ENCODE measurements at regions not wholly inside any gene's neighbourhood (a gene's known extent, or its start where the extent isn't known, plus 50 kb on each side); places are given as distances from the start of the nearest gene placed in this dataset.

GRCh38 chr6:76222189-76222588 is 149.7 kb upstream of the IMPG1 start:
- no peak overlapping the region for H3K27ac Mint-ChIP-seq
- POLR2A ChIA-PET = no interaction called here
- Histone ChIP-seq H3K27me3 (replicated peaks in 1 of 2; ENCODE audit: control insufficient read depth in 2 of 2, extremely low read depth in 1 of 2, insufficient read depth in 2 of 2, low read length in 1 of 2) (no peaks in the 10 kb centered on the region), H3K27ac (ENCODE audit: low read length) (no peak overlapping the region), H3K36me3 (ENCODE audit: control insufficient read depth in 2 of 2, extremely low read depth in 1 of 2, insufficient read depth in 1 of 2, low read length in 1 of 2) (no peaks in the 10 kb centered on the region), H3K9me3 (no peaks in the 10 kb centered on the region), H3K4me1 (ENCODE audit: control insufficient read depth in 1 of 2, extremely low read depth in 1 of 2, insufficient read depth in 2 of 2, low read length in 2 of 2) (no peaks in the 10 kb centered on the region), H3K4me3 (ENCODE audit: control insufficient read depth in 1 of 2, extremely low read depth in 1 of 2, low read length in 1 of 2) (no peak overlapping the region)
- no peaks in the 10 kb centered on the region for H3K4me1 Mint-ChIP-seq
- H3K9me3 Mint-ChIP-seq = peaks cover 4 to 15% (median 8%) of the 10 kb centered on the region in 3 donors
- no CpG with 5 or more reads among the region's 2 CpGs for WGBS (ENCODE audit: insufficient coverage)
- no peak overlapping the region for H3K4me3 Mint-ChIP-seq
- CTCF ChIA-PET = no interaction called here
- no peaks in the 10 kb centered on the region for H3K27me3 Mint-ChIP-seq
- DNase-seq = no peak
- H3K36me3 Mint-ChIP-seq = no peaks in the 10 kb centered on the region
- ATAC-seq (replicated peaks in 1 of 4) = no peak

GRCh38 chr6:76221525-76221924 is 149.1 kb upstream of the IMPG1 start:
- H3K36me3 ChIP-seq (ENCODE audit: control insufficient read depth in 2 of 2, extremely low read depth in 1 of 2, insufficient read depth in 1 of 2, low read length in 1 of 2) = no peaks in the 10 kb centered on the region
- peaks cover 4 to 15% (median 8%) of the 10 kb centered on the region in 3 donors for H3K9me3 Mint-ChIP-seq
- no peak overlapping the region for H3K4me3 Mint-ChIP-seq
- H3K36me3 Mint-ChIP-seq = no peaks in the 10 kb centered on the region
- ATAC-seq (replicated peaks in 1 of 4) (no peak), DNase-seq (no peak)
- no peaks in the 10 kb centered on the region for H3K4me1 Mint-ChIP-seq
- H3K27me3 ChIP-seq (replicated peaks in 1 of 2; ENCODE audit: control insufficient read depth in 2 of 2, extremely low read depth in 1 of 2, insufficient read depth in 2 of 2, low read length in 1 of 2) = no peaks in the 10 kb centered on the region
- no peak overlapping the region for H3K27ac ChIP-seq (ENCODE audit: low read length)
- ChIA-PET CTCF (no interaction called here), POLR2A (no interaction called here)
- no peak overlapping the region for H3K4me3 ChIP-seq (ENCODE audit: control insufficient read depth in 1 of 2, extremely low read depth in 1 of 2, low read length in 1 of 2)
- H3K9me3 ChIP-seq = no peaks in the 10 kb centered on the region
- no peaks in the 10 kb centered on the region for H3K4me1 ChIP-seq (ENCODE audit: control insufficient read depth in 1 of 2, extremely low read depth in 1 of 2, insufficient read depth in 2 of 2, low read length in 2 of 2)
- H3K27me3 Mint-ChIP-seq = no peaks in the 10 kb centered on the region
- no peak overlapping the region for H3K27ac Mint-ChIP-seq
- WGBS (ENCODE audit: insufficient coverage) = no CpG with 5 or more reads among the region's 1 CpG

GRCh38 chr6:76220805-76221204 is 148.3 kb upstream of the IMPG1 start:
- Mint-ChIP-seq H3K9me3 (peaks cover 1 to 15% (median 6%) of the 10 kb centered on the region in 3 donors), H3K4me3 (no peak overlapping the region), H3K27me3 (no peaks in the 10 kb centered on the region), H3K27ac (no peak overlapping the region), H3K4me1 (no peaks in the 10 kb centered on the region), H3K36me3 (no peaks in the 10 kb centered on the region)
- ChIA-PET CTCF (no interaction called here), POLR2A (no interaction called here)
- Histone ChIP-seq H3K9me3 (no peaks in the 10 kb centered on the region), H3K4me1 (ENCODE audit: control insufficient read depth in 1 of 2, extremely low read depth in 1 of 2, insufficient read depth in 2 of 2, low read length in 2 of 2) (no peaks in the 10 kb centered on the region), H3K4me3 (ENCODE audit: control insufficient read depth in 1 of 2, extremely low read depth in 1 of 2, low read length in 1 of 2) (no peak overlapping the region), H3K27me3 (replicated peaks in 1 of 2; ENCODE audit: control insufficient read depth in 2 of 2, extremely low read depth in 1 of 2, insufficient read depth in 2 of 2, low read length in 1 of 2) (no peaks in the 10 kb centered on the region), H3K36me3 (ENCODE audit: control insufficient read depth in 2 of 2, extremely low read depth in 1 of 2, insufficient read depth in 1 of 2, low read length in 1 of 2) (no peaks in the 10 kb centered on the region), H3K27ac (ENCODE audit: low read length) (no peak overlapping the region)
- no peak for DNase-seq
- WGBS (ENCODE audit: insufficient coverage) = no CpG with 5 or more reads among the region's 3 CpGs
- ATAC-seq (replicated peaks in 1 of 4) = no peak

GRCh38 chr6:76217606-76218005 is 145.1 kb upstream of the IMPG1 start:
- no peak overlapping the region for H3K27ac Mint-ChIP-seq
- Histone ChIP-seq H3K27ac (ENCODE audit: low read length) (no peak overlapping the region), H3K27me3 (replicated peaks in 1 of 2; ENCODE audit: control insufficient read depth in 2 of 2, extremely low read depth in 1 of 2, insufficient read depth in 2 of 2, low read length in 1 of 2) (no peaks in the 10 kb centered on the region), H3K36me3 (ENCODE audit: control insufficient read depth in 2 of 2, extremely low read depth in 1 of 2, insufficient read depth in 1 of 2, low read length in 1 of 2) (no peaks in the 10 kb centered on the region), H3K4me3 (ENCODE audit: control insufficient read depth in 1 of 2, extremely low read depth in 1 of 2, low read length in 1 of 2) (no peak overlapping the region), H3K9me3 (no peaks in the 10 kb centered on the region), H3K4me1 (ENCODE audit: control insufficient read depth in 1 of 2, extremely low read depth in 1 of 2, insufficient read depth in 2 of 2, low read length in 2 of 2) (no peaks in the 10 kb centered on the region)
- no peak overlapping the region for H3K4me3 Mint-ChIP-seq
- ChIA-PET POLR2A (no interaction called here), CTCF (no interaction called here)
- DNase-seq (no peak), ATAC-seq (replicated peaks in 1 of 4) (no peak)
- peaks cover 5 to 9% (median 8%) of the 10 kb centered on the region in 3 donors for H3K9me3 Mint-ChIP-seq
- WGBS (ENCODE audit: insufficient coverage) = no CpG with 5 or more reads among the region's 2 CpGs
- no peaks in the 10 kb centered on the region for H3K4me1 Mint-ChIP-seq
- no peaks in the 10 kb centered on the region for H3K27me3 Mint-ChIP-seq
- no peaks in the 10 kb centered on the region for H3K36me3 Mint-ChIP-seq

GRCh38 chr6:76214546-76214945 is 142.1 kb upstream of the IMPG1 start:
- no peaks in the 10 kb centered on the region for H3K27me3 ChIP-seq (replicated peaks in 1 of 2; ENCODE audit: control insufficient read depth in 2 of 2, extremely low read depth in 1 of 2, insufficient read depth in 2 of 2, low read length in 1 of 2)
- no peak for DNase-seq

GRCh38 chr6:76174722-76175121 is 102.3 kb upstream of the IMPG1 start:
- POLR2A ChIA-PET = no interaction called here
- Histone ChIP-seq H3K27me3 (replicated peaks in 1 of 2; ENCODE audit: control insufficient read depth in 2 of 2, extremely low read depth in 1 of 2, insufficient read depth in 2 of 2, low read length in 1 of 2) (no peaks in the 10 kb centered on the region), H3K36me3 (ENCODE audit: control insufficient read depth in 2 of 2, extremely low read depth in 1 of 2, insufficient read depth in 1 of 2, low read length in 1 of 2) (no peaks in the 10 kb centered on the region), H3K9me3 (no peaks in the 10 kb centered on the region), H3K4me1 (ENCODE audit: control insufficient read depth in 1 of 2, extremely low read depth in 1 of 2, insufficient read depth in 2 of 2, low read length in 2 of 2) (no peaks in the 10 kb centered on the region), H3K27ac (ENCODE audit: low read length) (no peak overlapping the region), H3K4me3 (ENCODE audit: control insufficient read depth in 1 of 2, extremely low read depth in 1 of 2, low read length in 1 of 2) (no peak overlapping the region)
- no peak overlapping the region for H3K4me3 Mint-ChIP-seq
- no peaks in the 10 kb centered on the region for H3K36me3 Mint-ChIP-seq
- no peaks in the 10 kb centered on the region for H3K4me1 Mint-ChIP-seq
- H3K27me3 Mint-ChIP-seq = no peaks in the 10 kb centered on the region
- CTCF ChIA-PET = no interaction called here
- no peak overlapping the region for H3K27ac Mint-ChIP-seq
- ATAC-seq (replicated peaks in 1 of 4) = no peak
- DNase-seq = no peak
- H3K9me3 Mint-ChIP-seq = peaks cover 11 to 20% (median 13%) of the 10 kb centered on the region in 3 donors
- WGBS (ENCODE audit: insufficient coverage) = no CpG with 5 or more reads among the region's 1 CpG

More at GRCh38 chr6:76214546-76214945, 142.1 kb upstream of the IMPG1 start:
- Mint-ChIP-seq H3K36me3 (no peaks in the 10 kb centered on the region), H3K9me3 (peaks cover 12 to 14% (median 13%) of the 10 kb centered on the region in 3 donors), H3K27me3 (no peaks in the 10 kb centered on the region), H3K4me3 (no peak overlapping the region), H3K27ac (no peak overlapping the region), H3K4me1 (no peaks in the 10 kb centered on the region)
- Histone ChIP-seq H3K4me1 (ENCODE audit: control insufficient read depth in 1 of 2, extremely low read depth in 1 of 2, insufficient read depth in 2 of 2, low read length in 2 of 2) (no peaks in the 10 kb centered on the region), H3K36me3 (ENCODE audit: control insufficient read depth in 2 of 2, extremely low read depth in 1 of 2, insufficient read depth in 1 of 2, low read length in 1 of 2) (no peaks in the 10 kb centered on the region), H3K9me3 (no peaks in the 10 kb centered on the region), H3K27ac (ENCODE audit: low read length) (no peak overlapping the region), H3K4me3 (ENCODE audit: control insufficient read depth in 1 of 2, extremely low read depth in 1 of 2, low read length in 1 of 2) (no peak overlapping the region)
- ChIA-PET CTCF (no interaction called here), POLR2A (no interaction called here)
- no peak for ATAC-seq (replicated peaks in 1 of 4)
- no CpG with 5 or more reads among the region's 4 CpGs for WGBS (ENCODE audit: insufficient coverage)

- peaks cover 0 to 9% of the 10 kb centered on the region in 2 experiments for H3K27me3 ChIP-seq (replicated peaks in 1 of 2; ENCODE audit: control insufficient read depth in 2 of 2, extremely low read depth in 1 of 2, insufficient read depth in 2 of 2, low read length in 1 of 2)
- no peak for DNase-seq
- H3K27ac ChIP-seq (ENCODE audit: low read length) = no peak overlapping the region
- no peak overlapping the region for H3K4me3 ChIP-seq (ENCODE audit: control insufficient read depth in 1 of 2, extremely low read depth in 1 of 2, low read length in 1 of 2)
- Mint-ChIP-seq H3K4me3 (no peak overlapping the region), H3K27ac (no peak overlapping the region), H3K9me3 (peaks cover 12 to 25% (median 20%) of the 10 kb centered on the region in 3 donors), H3K36me3 (no peaks in the 10 kb centered on the region), H3K4me1 (no peaks in the 10 kb centered on the region), H3K27me3 (no peaks in the 10 kb centered on the region)
- ChIA-PET CTCF (no interaction called here), POLR2A (no interaction called here)
- ATAC-seq (replicated peaks in 1 of 4) = no peak
- H3K4me1 ChIP-seq (ENCODE audit: control insufficient read depth in 1 of 2, extremely low read depth in 1 of 2, insufficient read depth in 2 of 2, low read length in 2 of 2) = no peaks in the 10 kb centered on the region
- WGBS (ENCODE audit: insufficient coverage) = 50% methylated on average over 1 of the region's 1 CpG
- H3K36me3 ChIP-seq (ENCODE audit: control insufficient read depth in 2 of 2, extremely low read depth in 1 of 2, insufficient read depth in 1 of 2, low read length in 1 of 2) = no peaks in the 10 kb centered on the region
- H3K9me3 ChIP-seq = no peaks in the 10 kb centered on the region
These were observed 94.4 kb upstream of the IMPG1 start for GRCh38 chr6:76166874-76167273.
